GM18951 (cell line): ENCODE measurements at regions not wholly inside any gene's neighbourhood (a gene's known extent, or its start where the extent isn't known, plus 50 kb on each side); places are given as distances from the start of the nearest gene placed in this dataset.

Source experiments
- POLR2A ChIP-seq: IDR thresholded peaks from 4 replicates; pipeline ENCODE4 v1.6.1; 2011; ENCODE audit warnings: mild to moderate bottlenecking; ENCODE audit not compliant: insufficient read length, insufficient read depth; ENCODE audit errors: extremely low read depth
- in situ Hi-C: fragments of 300-500 bp; cut with MboI; formaldehyde crosslinking; loops from one replicate; pipeline ENCODE4 v1.12.0; 2022; ENCODE audit warnings: low sequenced_read_pairs, mixed read lengths, inconsistent platforms; ENCODE audit not compliant: unreplicated experiment

GRCh38 chr4:106687026-106687425 lies 318.4 kb upstream of the GIMD1 start:
- in situ Hi-C loops, result no loop called here
- TF ChIP-seq POLR2A, result no peak

GRCh38 chr4:106681381-106681921 lies 312.9 kb upstream of the GIMD1 start:
- in situ Hi-C loops, result no loop called here
- no peak for TF ChIP-seq POLR2A

GRCh38 chr4:106679063-106679462 lies 310.5 kb upstream of the GIMD1 start:
- TF ChIP-seq POLR2A, result no peak
- in situ Hi-C loops, result no loop called here

- in situ Hi-C loops, result no loop called here
- TF ChIP-seq POLR2A, result no peak
These were observed 308.6 kb upstream of the GIMD1 start for GRCh38 chr4:106677213-106677612.

- in situ Hi-C loops, result no loop called here
- no peak for TF ChIP-seq POLR2A
These were observed 307.8 kb upstream of the GIMD1 start for GRCh38 chr4:106676173-106676921.

- no peak for TF ChIP-seq POLR2A
- in situ Hi-C loops, result no loop called here
These were observed 303.1 kb upstream of the GIMD1 start for GRCh38 chr4:106671716-106672115.

- in situ Hi-C loops, result no loop called here
These were observed 302.4 kb upstream of the GIMD1 start for GRCh38 chr4:106670976-106671375.

GRCh38 chr4:106659371-106659770 lies 290.8 kb upstream of the GIMD1 start:
- TF ChIP-seq POLR2A, result no peak
- in situ Hi-C loops, result no loop called here

More at GRCh38 chr4:106670976-106671375, 302.4 kb upstream of the GIMD1 start:
- no peak for TF ChIP-seq POLR2A

GRCh38 chr4:106652095-106652494 lies 283.5 kb upstream of the GIMD1 start:
- in situ Hi-C loops, result no loop called here
- TF ChIP-seq POLR2A, result no peak

- in situ Hi-C loops, result no loop called here
- no peak for TF ChIP-seq POLR2A
These were observed 282.1 kb upstream of the GIMD1 start for GRCh38 chr4:106650701-106651100.

- in situ Hi-C loops, result no loop called here
These were observed 278.9 kb upstream of the GIMD1 start for GRCh38 chr4:106647451-106647850.

GRCh38 chr4:106629268-106629625 lies 260.7 kb upstream of the GIMD1 start:
- no peak for TF ChIP-seq POLR2A
- in situ Hi-C loops, result no loop called here

More at GRCh38 chr4:106647451-106647850, 278.9 kb upstream of the GIMD1 start:
- TF ChIP-seq POLR2A, result no peak

GRCh38 chr4:106628586-106629267 lies 260.1 kb upstream of the GIMD1 start:
- in situ Hi-C loops, result no loop called here
- no peak for TF ChIP-seq POLR2A

- no peak for TF ChIP-seq POLR2A
- in situ Hi-C loops, result no loop called here
These were observed 258.5 kb upstream of the GIMD1 start for GRCh38 chr4:106627051-106627450.

- no peak for TF ChIP-seq POLR2A
- in situ Hi-C loops, result no loop called here
These were observed 256.1 kb upstream of the GIMD1 start for GRCh38 chr4:106624671-106625070.
